ENCODE measurements at regions not wholly inside any gene's neighbourhood (a gene's known extent, or its start where the extent isn't known, plus 50 kb on each side); places are given as distances from the start of the nearest gene placed in this dataset.

GRCh38 chr5:168008555-168008954 is 282.9 kb upstream of the WWC1 start:
- DNase-seq = no peak

GRCh38 chr5:168011096-168011495 is 280.3 kb upstream of the WWC1 start:
- no peak for DNase-seq

- DNase-seq = no peak
These were observed 279.4 kb upstream of the WWC1 start for GRCh38 chr5:168012006-168012405.

- no peak for DNase-seq
These were observed 277.9 kb upstream of the WWC1 start for GRCh38 chr5:168013546-168013945.

GRCh38 chr5:168014433-168015123 is 276.9 kb upstream of the WWC1 start:
- no peak for DNase-seq

GRCh38 chr5:168015506-168015905 is 275.9 kb upstream of the WWC1 start:
- no peak for DNase-seq

GRCh38 chr5:168017313-168017712 is 274.1 kb upstream of the WWC1 start:
- no peak for DNase-seq

GRCh38 chr5:168019143-168019542 is 272.3 kb upstream of the WWC1 start:
- DNase-seq = no peak

GRCh38 chr5:168020542-168021294 is 270.7 kb upstream of the WWC1 start:
- no peak for DNase-seq

- no peak for DNase-seq
These were observed 268.8 kb upstream of the WWC1 start for GRCh38 chr5:168022446-168023169.

- DNase-seq = no peak
These were observed 268.3 kb upstream of the WWC1 start for GRCh38 chr5:168023191-168023590.

- no peak for DNase-seq
These were observed 267.1 kb upstream of the WWC1 start for GRCh38 chr5:168024306-168024705.

- DNase-seq = no peak
These were observed 264.4 kb upstream of the WWC1 start for GRCh38 chr5:168027007-168027406.

GRCh38 chr5:168030912-168031311 is 260.5 kb upstream of the WWC1 start:
- no peak for DNase-seq

GRCh38 chr5:168031614-168032013 is 259.8 kb upstream of the WWC1 start:
- DNase-seq = no peak

GRCh38 chr5:168039039-168039438 is 252.4 kb upstream of the WWC1 start:
- no peak for DNase-seq

- no peak for DNase-seq
These were observed 251.7 kb upstream of the WWC1 start for GRCh38 chr5:168039566-168040248.

GRCh38 chr5:168041583-168041982 is 249.9 kb upstream of the WWC1 start:
- DNase-seq = no peak

GRCh38 chr5:168042284-168043068 is 249.0 kb upstream of the WWC1 start:
- no peak for DNase-seq

GRCh38 chr5:168046163-168046562 is 245.3 kb upstream of the WWC1 start:
- DNase-seq = no peak

GRCh38 chr5:168047043-168047668 is 244.3 kb upstream of the WWC1 start:
- DNase-seq = peak; percentile 18

- DNase-seq = no peak
These were observed 243.8 kb upstream of the WWC1 start for GRCh38 chr5:168047669-168048111.

All from activated CD4-positive, alpha-beta T cell treated with anti-CD3 and anti-CD28 coated beads, Interleukin-10, Interleukin-2, amounts not matched to agents 100 ng/mL and 50 ng/mL, durations not matched to agents 16 hours and 8 hours (primary cell).